HL-60 (cell line): ENCODE measurements at regions not wholly inside any gene's neighbourhood (a gene's known extent, or its start where the extent isn't known, plus 50 kb on each side); places are given as distances from the start of the nearest gene placed in this dataset.

ENCODE experiments used
- GABPA ChIP-seq: IDR thresholded peaks from 2 replicates; pipeline ENCODE4 v1.6.1; 2012; ENCODE audit warnings: low read depth
- POLR2AphosphoS5 ChIP-seq: IDR thresholded peaks from 2 replicates; pipeline ENCODE4 v1.6.1; 2012; ENCODE audit warnings: low read depth
- TF ChIP-seq, protein P1 (sequence below): IDR thresholded peaks from one replicate; pipeline ENCODE4 v1.5.1; 2011; ENCODE audit warnings: low read length, control low read depth, inconsistent platforms; ENCODE audit not compliant: insufficient read depth

DNA sequence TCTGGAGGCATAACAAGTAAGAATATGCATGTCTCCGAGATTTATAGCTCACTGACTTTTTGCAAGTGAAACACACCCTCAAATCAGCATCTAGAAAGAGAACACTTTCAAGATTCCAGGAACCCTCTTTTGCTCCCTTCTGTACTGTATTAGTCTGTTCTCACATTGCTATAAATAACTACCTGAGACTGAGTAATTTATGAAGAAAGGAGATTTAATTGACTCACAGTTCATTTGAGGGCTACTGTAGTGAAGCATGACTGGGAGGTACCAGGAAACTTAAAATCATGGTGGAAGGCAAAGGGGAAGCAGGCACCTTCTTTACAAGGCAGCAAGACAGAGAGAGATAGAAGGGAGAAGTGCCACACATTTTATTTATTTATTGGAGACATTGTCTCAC lies 269.9 kb downstream of the UTRN start:
- TF ChIP-seq POLR2AphosphoS5: no peak
- TF ChIP-seq, protein P1, sequence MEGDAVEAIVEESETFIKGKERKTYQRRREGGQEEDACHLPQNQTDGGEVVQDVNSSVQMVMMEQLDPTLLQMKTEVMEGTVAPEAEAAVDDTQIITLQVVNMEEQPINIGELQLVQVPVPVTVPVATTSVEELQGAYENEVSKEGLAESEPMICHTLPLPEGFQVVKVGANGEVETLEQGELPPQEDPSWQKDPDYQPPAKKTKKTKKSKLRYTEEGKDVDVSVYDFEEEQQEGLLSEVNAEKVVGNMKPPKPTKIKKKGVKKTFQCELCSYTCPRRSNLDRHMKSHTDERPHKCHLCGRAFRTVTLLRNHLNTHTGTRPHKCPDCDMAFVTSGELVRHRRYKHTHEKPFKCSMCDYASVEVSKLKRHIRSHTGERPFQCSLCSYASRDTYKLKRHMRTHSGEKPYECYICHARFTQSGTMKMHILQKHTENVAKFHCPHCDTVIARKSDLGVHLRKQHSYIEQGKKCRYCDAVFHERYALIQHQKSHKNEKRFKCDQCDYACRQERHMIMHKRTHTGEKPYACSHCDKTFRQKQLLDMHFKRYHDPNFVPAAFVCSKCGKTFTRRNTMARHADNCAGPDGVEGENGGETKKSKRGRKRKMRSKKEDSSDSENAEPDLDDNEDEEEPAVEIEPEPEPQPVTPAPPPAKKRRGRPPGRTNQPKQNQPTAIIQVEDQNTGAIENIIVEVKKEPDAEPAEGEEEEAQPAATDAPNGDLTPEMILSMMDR: no peak
- TF ChIP-seq GABPA: no peak
